ENCODE measurements at regions not wholly inside any gene's neighbourhood (a gene's known extent, or its start where the extent isn't known, plus 50 kb on each side); places are given as distances from the start of the nearest gene placed in this dataset.

- ATAC-seq (no peak), DNase-seq (no peak)
- 25% methylated on average over 1 of the region's 1 CpG for WGBS
- H3K4me3 ChIP-seq (ENCODE audit: low read length), result no peak overlapping the region
- intact Hi-C loops (cut with DNase I), result no loop called here
- no peaks in the 10 kb centered on the region for H3K4me1 ChIP-seq (ENCODE audit: control insufficient read depth, insufficient read depth, low read length)
- H3K27me3 ChIP-seq (ENCODE audit: control insufficient read depth, insufficient read depth), result no peaks in the 10 kb centered on the region
- H3K9me3 ChIP-seq (ENCODE audit: control insufficient read depth, low read length), result no peaks in the 10 kb centered on the region
- no peak overlapping the region for H3K27ac ChIP-seq (ENCODE audit: low read length)
These were observed 1249.8 kb downstream of the ROBO1 start for GRCh38 chr3:78517965-78518364.

DNA sequence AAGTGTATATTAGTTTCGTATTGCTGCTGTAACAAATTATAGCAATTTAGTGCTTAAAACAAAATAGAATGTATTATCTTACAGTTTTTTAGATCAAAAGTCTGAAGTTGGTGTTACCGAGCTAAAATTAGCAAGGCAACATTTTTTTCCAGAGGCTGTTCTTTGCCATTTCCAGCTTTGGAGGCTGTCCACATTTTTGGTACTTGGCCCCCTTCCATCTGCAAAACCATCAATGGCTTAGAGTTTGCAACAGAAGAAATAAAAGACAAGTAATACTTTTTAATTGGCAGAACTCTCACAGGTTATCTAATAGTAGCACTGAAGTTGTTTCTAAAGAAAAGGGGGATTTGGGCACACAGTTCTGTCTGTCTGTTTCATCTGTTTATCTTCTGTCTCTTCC is 1248.5 kb downstream of the ROBO1 start:
- no peak overlapping the region for H3K27ac ChIP-seq (ENCODE audit: low read length)
- no peaks in the 10 kb centered on the region for H3K27me3 ChIP-seq (ENCODE audit: control insufficient read depth, insufficient read depth)
- no peak for DNase-seq
- no peaks in the 10 kb centered on the region for H3K4me1 ChIP-seq (ENCODE audit: control insufficient read depth, insufficient read depth, low read length)
- no peaks in the 10 kb centered on the region for H3K9me3 ChIP-seq (ENCODE audit: control insufficient read depth, low read length)
- whole genome bisulfite sequencing, result 50% methylated on average over 2 of the region's 2 CpGs
- intact Hi-C loops (cut with DNase I), result no loop called here
- no peak overlapping the region for H3K4me3 ChIP-seq (ENCODE audit: low read length)
- no peak for ATAC-seq

DNA sequence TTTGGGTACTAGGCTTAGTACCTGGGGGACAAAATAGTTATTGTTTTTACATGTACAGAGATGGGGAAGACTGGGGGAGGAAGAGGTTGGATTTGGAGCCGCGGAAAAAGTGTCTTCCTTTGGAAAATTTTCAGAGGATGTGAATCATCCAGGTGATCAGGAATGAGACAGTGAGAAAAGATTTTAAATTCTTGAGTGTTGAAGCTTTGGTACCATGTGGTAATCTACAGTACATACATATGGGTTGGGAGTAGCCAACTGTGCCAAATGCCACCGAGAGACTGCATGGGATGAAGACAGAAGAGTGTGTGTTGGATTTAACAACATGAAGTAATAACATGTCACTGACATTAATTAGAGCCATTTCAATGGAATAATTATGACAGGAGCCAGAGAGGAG is 1238.2 kb downstream of the ROBO1 start:
- WGBS, result 78% methylated on average over 3 of the region's 3 CpGs
- Histone ChIP-seq H3K9me3 (ENCODE audit: control insufficient read depth, low read length) (no peaks in the 10 kb centered on the region), H3K27ac (ENCODE audit: low read length) (no peak overlapping the region), H3K4me1 (ENCODE audit: control insufficient read depth, insufficient read depth, low read length) (no peaks in the 10 kb centered on the region), H3K4me3 (ENCODE audit: low read length) (no peak overlapping the region), H3K27me3 (ENCODE audit: control insufficient read depth, insufficient read depth) (no peaks in the 10 kb centered on the region)
- ATAC-seq (no peak), DNase-seq (no peak)
- intact Hi-C loops (cut with DNase I), result no loop called here

DNA sequence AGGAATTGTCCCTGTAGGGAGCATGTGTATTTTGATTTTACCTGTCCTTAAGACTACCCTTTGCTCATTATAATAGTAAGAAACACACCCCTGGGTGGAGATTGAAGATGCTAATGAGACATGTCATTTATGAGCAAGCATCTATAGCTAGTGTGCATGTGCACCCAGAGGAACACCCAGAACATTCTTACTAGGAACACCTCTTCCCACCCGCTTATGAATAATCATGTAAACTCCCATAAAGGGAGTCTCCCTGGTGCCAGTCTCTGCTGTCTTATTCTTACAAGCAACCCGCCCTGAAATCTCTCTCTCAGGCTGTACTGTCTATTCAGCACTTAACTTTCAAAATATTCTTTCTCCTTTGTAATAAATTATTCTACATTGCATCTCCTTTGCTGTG is 1227.3 kb downstream of the ROBO1 start:
- Histone ChIP-seq H3K4me1 (ENCODE audit: control insufficient read depth, insufficient read depth, low read length) (no peaks in the 10 kb centered on the region), H3K9me3 (ENCODE audit: control insufficient read depth, low read length) (no peaks in the 10 kb centered on the region), H3K4me3 (ENCODE audit: low read length) (no peak overlapping the region), H3K27ac (ENCODE audit: low read length) (no peak overlapping the region), H3K27me3 (ENCODE audit: control insufficient read depth, insufficient read depth) (no peaks in the 10 kb centered on the region)
- intact Hi-C loops (cut with DNase I), result no loop called here
- WGBS, result 85% methylated on average over 2 of the region's 2 CpGs
- DNase-seq, result no peak
- ATAC-seq, result no peak

GRCh38 chr3:78545827-78546226 is 1222.0 kb downstream of the ROBO1 start:
- no peak overlapping the region for H3K27ac ChIP-seq (ENCODE audit: low read length)
- 85% methylated on average over 2 of the region's 2 CpGs for WGBS
- intact Hi-C loops (cut with DNase I), result no loop called here
- ATAC-seq, result no peak
- no peaks in the 10 kb centered on the region for H3K4me1 ChIP-seq (ENCODE audit: control insufficient read depth, insufficient read depth, low read length)
- DNase-seq, result no peak
- no peaks in the 10 kb centered on the region for H3K9me3 ChIP-seq (ENCODE audit: control insufficient read depth, low read length)
- no peaks in the 10 kb centered on the region for H3K27me3 ChIP-seq (ENCODE audit: control insufficient read depth, insufficient read depth)
- no peak overlapping the region for H3K4me3 ChIP-seq (ENCODE audit: low read length)
